ENCODE measurements at regions not wholly inside any gene's neighbourhood (a gene's known extent, or its start where the extent isn't known, plus 50 kb on each side); places are given as distances from the start of the nearest gene placed in this dataset.

DNA sequence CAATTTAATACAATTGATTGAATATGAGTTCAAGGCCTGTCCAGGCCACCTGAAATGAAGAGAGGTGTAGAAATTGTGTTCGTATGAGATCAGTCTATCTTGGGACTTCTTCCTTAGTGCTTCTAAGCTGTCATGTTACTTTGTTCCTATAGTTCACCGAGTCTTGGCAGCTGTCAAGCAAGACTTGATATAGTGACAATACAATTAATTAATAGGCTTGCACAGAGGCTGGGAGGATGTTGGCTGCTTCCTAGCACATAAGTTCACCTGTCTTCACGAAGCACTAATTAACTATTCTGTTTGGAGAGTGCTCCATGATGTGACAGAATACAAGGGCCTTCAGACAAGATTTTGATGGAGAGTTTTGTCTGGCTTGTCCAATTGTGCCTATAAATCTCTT is 103.7 kb upstream of the CD96 start:
- no peaks in the 10 kb centered on the region for H3K9me3 Mint-ChIP-seq
- no peak overlapping the region for H3K27ac Mint-ChIP-seq
- H3K36me3 Mint-ChIP-seq (ENCODE audit: low read depth) = no peaks in the 10 kb centered on the region

DNA sequence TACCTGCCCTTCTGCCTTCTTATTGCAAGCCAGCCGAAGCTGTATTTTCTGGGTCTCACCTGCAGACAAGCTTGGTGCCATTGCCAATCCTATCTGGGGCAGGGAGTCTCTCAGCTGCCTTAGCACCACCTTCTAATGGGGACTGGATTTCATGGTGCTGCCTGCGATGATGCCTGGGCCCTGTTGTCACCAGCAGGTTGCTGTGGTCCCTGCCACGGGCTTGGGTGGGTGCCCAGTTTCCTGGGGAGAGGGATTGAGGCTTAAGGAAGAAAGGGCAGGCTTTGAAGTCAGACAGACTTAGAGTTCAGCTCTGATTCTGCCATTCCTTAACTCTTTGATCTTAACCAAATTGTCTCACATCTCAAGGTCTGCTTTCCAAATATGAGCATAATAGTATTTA is 87.4 kb upstream of the CD96 start:
- no peaks in the 10 kb centered on the region for H3K36me3 ChIP-seq (ENCODE audit: control insufficient read depth, insufficient read depth, low read length)
- TF ChIP-seq, protein P1, sequence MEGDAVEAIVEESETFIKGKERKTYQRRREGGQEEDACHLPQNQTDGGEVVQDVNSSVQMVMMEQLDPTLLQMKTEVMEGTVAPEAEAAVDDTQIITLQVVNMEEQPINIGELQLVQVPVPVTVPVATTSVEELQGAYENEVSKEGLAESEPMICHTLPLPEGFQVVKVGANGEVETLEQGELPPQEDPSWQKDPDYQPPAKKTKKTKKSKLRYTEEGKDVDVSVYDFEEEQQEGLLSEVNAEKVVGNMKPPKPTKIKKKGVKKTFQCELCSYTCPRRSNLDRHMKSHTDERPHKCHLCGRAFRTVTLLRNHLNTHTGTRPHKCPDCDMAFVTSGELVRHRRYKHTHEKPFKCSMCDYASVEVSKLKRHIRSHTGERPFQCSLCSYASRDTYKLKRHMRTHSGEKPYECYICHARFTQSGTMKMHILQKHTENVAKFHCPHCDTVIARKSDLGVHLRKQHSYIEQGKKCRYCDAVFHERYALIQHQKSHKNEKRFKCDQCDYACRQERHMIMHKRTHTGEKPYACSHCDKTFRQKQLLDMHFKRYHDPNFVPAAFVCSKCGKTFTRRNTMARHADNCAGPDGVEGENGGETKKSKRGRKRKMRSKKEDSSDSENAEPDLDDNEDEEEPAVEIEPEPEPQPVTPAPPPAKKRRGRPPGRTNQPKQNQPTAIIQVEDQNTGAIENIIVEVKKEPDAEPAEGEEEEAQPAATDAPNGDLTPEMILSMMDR (conservative IDR thresholded peaks at IDR 0.05) = no peak
- no peaks in the 10 kb centered on the region for H3K27me3 ChIP-seq (ENCODE audit: control insufficient read depth, insufficient read depth, low read length, poor library complexity, severe bottlenecking)
- 91 to 100% methylated on average over 2 to 3 of the region's 3 CpGs for WGBS, 2 experiments (ENCODE audit: insufficient coverage in 1 of 2, insufficient read length in 1 of 2)
- H3K27ac ChIP-seq (ENCODE audit: low read depth, low read length) = no peak overlapping the region
- H3K27me3 Mint-ChIP-seq (ENCODE audit: insufficient read depth) = no peaks in the 10 kb centered on the region
- no peak overlapping the region for H3K27ac Mint-ChIP-seq
- H3K4me1 Mint-ChIP-seq = no peaks in the 10 kb centered on the region
- H3K9ac ChIP-seq (ENCODE audit: extremely low read depth, low read length, poor library complexity, severe bottlenecking) = no peak overlapping the region
- DNase-seq = no peak
- no peaks in the 10 kb centered on the region for H3K9me3 Mint-ChIP-seq
- no peaks in the 10 kb centered on the region for H3K36me3 Mint-ChIP-seq (ENCODE audit: low read depth)
- no peaks in the 10 kb centered on the region for H3K4me1 ChIP-seq (ENCODE audit: control insufficient read depth, insufficient read depth, low read length)
- no peak overlapping the region for H3K4me3 Mint-ChIP-seq
- H3K9me3 ChIP-seq (ENCODE audit: control insufficient read depth, low read length) = no peaks in the 10 kb centered on the region
- H3K4me3 ChIP-seq (ENCODE audit: low read length) = no peak overlapping the region

More for the DNA sequence above, 103.7 kb upstream of the CD96 start:
- TF ChIP-seq, protein P1 (conservative IDR thresholded peaks at IDR 0.05) = no peak
- H3K36me3 ChIP-seq (ENCODE audit: control insufficient read depth, insufficient read depth, low read length) = no peaks in the 10 kb centered on the region
- peaks cover 3% of the 10 kb centered on the region for H3K27me3 Mint-ChIP-seq (ENCODE audit: insufficient read depth)
- WGBS, 2 experiments (ENCODE audit: insufficient coverage in 1 of 2, insufficient read length in 1 of 2) = 88 to 100% methylated on average over 2 to 3 of the region's 3 CpGs
- no peaks in the 10 kb centered on the region for H3K9me3 ChIP-seq (ENCODE audit: control insufficient read depth, low read length)
- no peak overlapping the region for H3K4me3 Mint-ChIP-seq
- H3K4me1 ChIP-seq (ENCODE audit: control insufficient read depth, insufficient read depth, low read length) = no peaks in the 10 kb centered on the region
- no peak overlapping the region for H3K9ac ChIP-seq (ENCODE audit: extremely low read depth, low read length, poor library complexity, severe bottlenecking)
- no peak overlapping the region for H3K4me3 ChIP-seq (ENCODE audit: low read length)
- H3K27me3 ChIP-seq (ENCODE audit: control insufficient read depth, insufficient read depth, low read length, poor library complexity, severe bottlenecking) = no peaks in the 10 kb centered on the region
- no peak overlapping the region for H3K27ac ChIP-seq (ENCODE audit: low read depth, low read length)
- H3K4me1 Mint-ChIP-seq = no peaks in the 10 kb centered on the region
- no peak for DNase-seq

DNA sequence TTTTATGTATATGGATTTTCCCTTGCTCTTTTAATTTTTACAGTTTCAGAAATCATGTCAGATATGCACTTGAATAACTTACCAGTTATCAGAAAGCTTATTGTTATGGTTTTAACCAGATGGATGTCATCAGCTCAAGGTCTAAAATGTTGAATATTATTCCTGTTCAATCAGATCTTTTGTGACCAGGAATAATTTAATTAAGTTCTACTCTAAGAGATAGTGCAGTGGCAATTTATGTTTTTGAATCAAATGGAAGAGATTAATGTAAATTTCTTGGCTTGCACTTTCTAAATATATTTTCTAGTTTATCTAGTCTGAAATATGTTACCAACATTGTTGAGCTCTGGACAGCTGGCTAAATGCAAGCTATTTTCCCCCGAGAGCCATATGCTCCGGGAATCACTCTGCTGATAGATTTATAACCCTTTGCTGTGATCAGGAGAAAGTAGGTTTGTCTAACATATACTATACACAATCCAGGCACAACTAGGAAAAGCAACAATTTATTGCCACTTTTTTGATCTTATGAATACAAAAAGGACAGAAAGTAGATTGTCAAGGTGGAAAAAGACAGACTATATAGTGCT is 76.8 kb upstream of the CD96 start:
- Mint-ChIP-seq H3K4me1 (no peaks in the 10 kb centered on the region), H3K27ac (no peak overlapping the region), H3K36me3 (ENCODE audit: low read depth) (no peaks in the 10 kb centered on the region), H3K27me3 (ENCODE audit: insufficient read depth) (no peaks in the 10 kb centered on the region), H3K9me3 (no peaks in the 10 kb centered on the region), H3K4me3 (no peak overlapping the region)
- no peaks in the 10 kb centered on the region for H3K36me3 ChIP-seq (ENCODE audit: control insufficient read depth, insufficient read depth, low read length)
- 94% methylated on average over 2 of the region's 2 CpGs; no CpG with 5 or more reads in 1 of the 2 experiments for WGBS, 2 experiments (ENCODE audit: insufficient coverage in 1 of 2, insufficient read length in 1 of 2)
- TF ChIP-seq, protein P1 (conservative IDR thresholded peaks at IDR 0.05) = no peak
- H3K9ac ChIP-seq (ENCODE audit: extremely low read depth, low read length, poor library complexity, severe bottlenecking) = no peak overlapping the region
- H3K27ac ChIP-seq (ENCODE audit: low read depth, low read length) = no peak overlapping the region
- no peaks in the 10 kb centered on the region for H3K27me3 ChIP-seq (ENCODE audit: control insufficient read depth, insufficient read depth, low read length, poor library complexity, severe bottlenecking)
- no peaks in the 10 kb centered on the region for H3K9me3 ChIP-seq (ENCODE audit: control insufficient read depth, low read length)
- no peaks in the 10 kb centered on the region for H3K4me1 ChIP-seq (ENCODE audit: control insufficient read depth, insufficient read depth, low read length)
- no peak for DNase-seq
- H3K4me3 ChIP-seq (ENCODE audit: low read length) = no peak overlapping the region
